HG02763 (cell line): ENCODE measurements at regions not wholly inside any gene's neighbourhood (a gene's known extent, or its start where the extent isn't known, plus 50 kb on each side); places are given as distances from the start of the nearest gene placed in this dataset.
"Not testable (repeated sequence)": the region's sequence is repeated elsewhere in the genome, so short reads cannot be mapped to it uniquely, and the experiment has no call there.

Experiments used
- ATAC-seq: cut with Tn5 transposase; IDR thresholded peaks from one replicate; pipeline ENCODE4 v1.9.1; 2021; ENCODE audit warnings: mild to moderate bottlenecking, moderate library complexity; ENCODE audit not compliant: unreplicated experiment

- no peak for ATAC-seq
Measured at GRCh38 chr5:71821029-71821428, 102.0 kb downstream of the CARTPT start.

- not testable (repeated sequence) for ATAC-seq
Measured at GRCh38 chr5:71822065-71822464, 103.0 kb downstream of the CARTPT start.

DNA sequence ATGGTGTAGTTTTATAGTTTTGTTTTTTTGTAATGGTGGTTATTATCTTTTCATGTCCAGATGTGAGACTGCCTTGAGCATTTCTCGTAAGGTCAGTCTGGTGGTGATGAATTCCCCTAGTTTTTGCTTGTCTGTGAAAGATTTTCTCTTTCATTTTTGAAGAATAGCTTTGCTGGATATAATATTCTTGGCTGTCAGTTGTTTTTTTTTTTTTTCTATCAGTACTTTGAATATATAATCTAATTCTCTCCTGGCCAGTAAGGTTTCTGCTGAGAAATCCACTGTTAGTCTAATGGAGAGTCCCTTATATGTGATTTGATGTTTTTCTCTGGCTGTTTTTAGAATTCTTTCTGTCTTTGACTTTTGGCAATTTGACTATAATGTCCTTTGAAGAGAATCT is 106.9 kb downstream of the CARTPT start:
- ATAC-seq: no peak

- no peak for ATAC-seq
Measured at GRCh38 chr5:71828291-71829040, 109.4 kb downstream of the CARTPT start.

- ATAC-seq: no peak
Measured at GRCh38 chr5:71829206-71829605, 110.1 kb downstream of the CARTPT start.

- no peak for ATAC-seq
Measured at GRCh38 chr5:71830681-71831539, 111.8 kb downstream of the CARTPT start.

GRCh38 chr5:71832812-71833715 is 114.0 kb downstream of the CARTPT start:
- no peak for ATAC-seq

- no peak for ATAC-seq
Measured at GRCh38 chr5:71834601-71835000, 115.5 kb downstream of the CARTPT start.

DNA sequence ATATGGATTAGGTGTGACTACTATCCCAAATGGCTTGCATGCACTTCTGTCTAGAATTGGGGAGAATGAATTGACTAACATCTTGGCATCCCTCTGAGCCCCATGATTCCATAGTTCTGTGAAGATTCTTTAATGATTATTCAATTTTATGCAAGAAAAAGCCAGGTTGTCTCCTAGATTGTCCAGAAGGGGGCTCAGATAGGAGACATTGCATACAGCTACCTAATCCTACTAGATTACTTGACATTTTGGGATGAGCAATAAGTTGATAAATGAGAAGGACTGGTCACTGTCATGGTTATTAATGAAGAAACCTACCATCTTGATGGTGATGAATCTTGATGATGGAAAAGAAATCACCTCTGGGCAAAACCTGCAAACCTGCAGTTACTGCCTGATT is 117.0 kb downstream of the CARTPT start:
- ATAC-seq: no peak

DNA sequence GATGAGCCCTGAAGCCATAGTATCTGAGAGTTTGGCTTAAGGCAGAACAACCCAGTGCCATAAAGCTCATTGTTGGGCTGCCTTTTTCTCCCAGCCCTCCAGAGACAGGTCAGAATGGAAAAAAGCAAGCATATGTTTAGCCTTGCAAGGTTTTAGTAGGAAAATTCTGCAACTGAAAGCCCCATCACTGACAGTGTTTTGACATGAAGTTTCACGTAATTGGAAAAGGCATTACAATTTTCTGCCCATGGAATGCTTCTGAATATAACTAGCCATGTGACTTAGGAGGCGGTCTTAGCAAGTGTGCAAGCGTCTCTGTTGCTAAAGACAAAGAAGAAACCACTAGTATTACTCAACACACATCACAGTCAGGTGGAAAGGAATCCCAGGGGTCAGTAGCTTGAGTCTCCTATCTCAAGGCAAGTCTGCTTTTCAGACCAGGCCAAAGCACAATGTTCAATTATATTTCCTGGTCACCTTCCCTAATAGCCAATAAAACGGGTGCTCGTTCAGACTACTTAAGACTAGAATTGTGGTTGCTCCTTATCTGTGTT is 117.6 kb downstream of the CARTPT start:
- no peak for ATAC-seq

- no peak for ATAC-seq
Measured at GRCh38 chr5:71838286-71838685, 119.2 kb downstream of the CARTPT start.

DNA sequence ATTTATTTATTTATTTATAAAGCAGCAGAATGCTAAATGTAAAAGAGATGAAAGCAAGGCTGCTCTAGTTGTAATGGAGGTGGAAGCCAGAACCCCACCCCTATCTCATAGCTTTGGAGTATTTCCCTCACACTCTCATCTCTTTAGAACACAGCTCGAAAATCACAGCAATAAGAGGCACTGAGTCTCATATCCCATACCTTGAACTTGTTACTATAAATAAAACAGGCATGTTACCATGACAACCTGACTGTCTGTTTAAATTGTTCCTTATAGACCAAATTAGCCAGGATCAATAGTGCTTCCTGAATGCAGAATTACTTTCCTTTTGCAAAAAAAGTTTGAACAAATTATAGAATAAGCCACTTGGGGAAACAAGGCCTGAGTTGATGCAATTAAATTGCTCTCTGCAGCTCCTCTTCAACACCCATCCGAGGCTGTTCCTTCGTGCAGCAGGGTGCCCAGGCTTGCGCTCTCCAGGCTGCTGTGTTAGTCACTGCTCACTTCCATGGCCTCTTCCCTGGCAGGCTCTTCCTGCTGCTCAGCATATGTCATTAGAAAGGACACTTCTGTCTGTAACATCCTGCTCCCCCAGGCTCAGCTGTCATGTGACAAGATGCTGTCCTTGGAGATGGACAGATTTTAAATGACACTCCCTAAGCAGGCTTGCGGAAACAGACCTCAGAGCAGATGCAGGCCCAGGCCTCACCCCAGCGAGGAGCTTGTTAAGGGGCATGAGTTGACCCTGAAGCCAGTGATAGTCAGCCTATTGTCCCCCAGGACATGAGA is 120.2 kb downstream of the CARTPT start:
- ATAC-seq: no peak

DNA sequence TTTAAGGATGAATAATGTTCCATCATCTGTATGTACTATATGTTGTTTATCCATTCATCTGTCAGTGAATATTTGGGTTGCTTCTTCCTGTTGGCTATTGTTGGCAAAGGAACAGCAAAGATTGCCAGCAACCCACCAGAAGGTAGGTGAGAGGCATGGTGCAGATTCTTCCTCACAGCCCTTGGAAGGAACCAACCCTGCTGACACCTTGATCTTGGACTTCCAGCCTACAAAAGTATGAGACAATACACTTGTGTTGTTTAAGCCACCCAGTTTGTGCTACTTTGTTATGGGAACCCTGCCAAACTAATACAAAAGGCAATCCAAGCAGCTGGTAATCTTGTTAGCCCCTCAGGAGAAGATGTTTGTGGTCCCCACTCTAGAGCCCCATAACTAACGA is 122.0 kb downstream of the CARTPT start:
- ATAC-seq: no peak

DNA sequence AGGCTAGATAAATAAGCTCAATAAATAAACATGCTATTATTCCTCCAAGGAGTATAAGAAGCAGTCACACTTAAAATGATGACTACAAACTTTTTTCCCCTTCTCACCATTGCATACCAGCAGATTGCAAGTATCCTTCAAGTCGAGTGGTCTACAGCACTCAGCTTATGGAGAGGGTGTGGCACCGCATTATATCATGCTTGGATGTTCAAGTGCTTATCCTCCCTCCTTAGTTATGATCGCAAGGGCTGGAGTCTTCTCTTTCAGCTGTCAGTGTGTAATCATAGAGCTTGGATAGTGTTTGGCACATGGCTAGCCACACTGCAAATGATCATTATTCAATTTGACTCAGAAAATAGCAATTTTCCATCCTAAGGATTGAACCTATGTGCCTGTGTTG is 124.0 kb downstream of the CARTPT start:
- no peak for ATAC-seq

DNA sequence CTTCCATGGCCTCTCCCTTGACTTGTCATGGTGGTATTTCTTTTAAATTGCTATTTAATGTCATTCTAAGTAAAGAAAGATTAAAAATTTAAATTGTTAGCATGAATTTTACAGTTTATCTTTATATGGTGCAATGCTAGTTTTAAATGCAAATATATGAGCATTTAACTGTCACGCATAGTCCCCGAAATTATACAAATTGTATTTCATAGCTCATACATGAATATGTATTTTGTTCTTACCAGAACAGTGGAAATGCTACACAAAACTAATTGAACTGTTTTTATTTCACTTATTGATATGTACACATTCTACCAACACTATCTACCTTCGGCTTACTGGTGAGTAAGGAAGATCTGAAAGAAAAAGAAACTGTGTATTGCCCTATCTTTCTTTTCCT is 125.8 kb downstream of the CARTPT start:
- no peak for ATAC-seq

DNA sequence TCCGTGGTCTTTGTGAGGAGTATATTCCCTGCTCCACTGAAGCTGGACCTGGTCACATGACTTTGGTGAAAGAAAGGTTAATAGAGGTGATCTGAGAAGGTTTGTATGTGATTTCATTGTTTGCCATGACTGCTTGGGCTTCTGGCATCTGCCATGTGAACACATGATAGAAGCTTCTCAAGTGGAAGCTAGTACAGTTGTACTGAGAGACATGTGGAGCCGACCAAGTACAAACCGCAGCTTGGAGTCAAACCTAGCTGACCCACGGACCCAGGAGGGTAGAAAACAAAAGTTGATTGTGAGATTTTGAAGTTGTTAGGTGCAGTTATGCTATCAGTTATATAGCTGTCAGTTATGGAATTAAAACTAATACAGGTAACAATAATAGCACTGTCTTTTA is 140.4 kb downstream of the CARTPT start:
- ATAC-seq: no peak

DNA sequence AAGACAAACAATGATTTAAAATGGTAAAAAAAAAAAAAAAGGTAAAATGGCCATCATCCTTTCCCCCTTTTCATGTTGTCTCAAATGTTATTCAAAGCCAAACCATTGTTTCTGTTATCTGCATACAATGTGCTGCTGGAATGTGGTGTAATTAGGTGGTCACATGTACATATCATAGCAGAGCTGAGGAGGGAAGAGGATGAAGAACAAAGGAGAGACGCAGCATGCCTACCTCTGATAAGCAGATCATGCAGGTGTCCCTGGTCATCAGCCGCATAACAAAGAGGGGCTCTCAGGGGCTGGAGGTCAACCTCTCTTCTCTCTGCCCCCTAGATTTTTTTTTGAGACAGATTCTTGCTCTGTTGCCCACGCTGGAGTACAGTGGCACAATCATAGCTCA is 141.0 kb downstream of the CARTPT start:
- no peak for ATAC-seq

DNA sequence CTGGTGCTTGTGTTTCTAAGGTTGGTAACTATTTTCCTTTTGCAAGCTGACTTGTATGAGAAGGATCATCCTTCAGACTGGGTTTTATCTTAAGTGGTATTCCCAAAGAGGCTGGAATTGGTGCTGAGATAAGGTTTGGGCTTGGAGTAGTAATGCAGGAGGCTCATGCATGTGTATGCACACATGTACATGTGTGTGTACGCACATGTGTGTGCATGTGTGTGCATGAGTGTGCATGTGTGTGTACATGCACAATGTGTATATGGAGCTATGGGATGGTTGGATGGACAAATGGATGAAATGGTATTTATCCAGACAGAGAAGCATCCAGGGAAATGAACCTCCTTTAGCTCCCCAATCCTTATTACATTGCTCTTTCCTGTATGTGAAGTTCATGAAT is 142.6 kb downstream of the CARTPT start:
- ATAC-seq: no peak

DNA sequence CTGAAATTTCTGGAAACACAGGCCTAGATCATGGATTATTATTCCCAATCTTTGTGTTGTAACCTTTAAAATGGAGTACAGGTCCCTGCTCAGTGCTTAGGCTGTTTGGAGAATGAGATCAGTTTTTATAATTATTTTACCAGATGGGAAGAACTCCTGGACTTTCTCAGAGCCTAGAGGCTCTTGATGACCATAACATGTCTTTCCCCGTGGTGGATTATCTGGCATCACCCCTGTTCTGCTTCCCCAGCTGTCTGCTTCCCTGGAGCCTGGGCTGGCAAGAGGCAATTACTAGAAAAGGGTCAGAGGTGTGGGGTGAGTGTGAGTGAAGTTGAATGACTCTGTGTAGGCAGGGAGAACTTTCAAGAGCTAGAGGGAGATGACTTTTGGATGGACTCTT is 143.0 kb downstream of the CARTPT start:
- no peak for ATAC-seq

GRCh38 chr5:71862507-71863060 is 143.5 kb downstream of the CARTPT start:
- no peak for ATAC-seq
